B cell (primary cell): ENCODE measurements at regions not wholly inside any gene's neighbourhood (a gene's known extent, or its start where the extent isn't known, plus 50 kb on each side); places are given as distances from the start of the nearest gene placed in this dataset.

Source experiments
- EZH2 ChIP-seq: IDR thresholded peaks from 2 replicates; pipeline ENCODE4 v1.6.1; 2012; ENCODE audit warnings: borderline replicate concordance, low read depth, mild to moderate bottlenecking, moderate library complexity, low read length; ENCODE audit not compliant: insufficient read depth, poor library complexity, severe bottlenecking
- TF ChIP-seq, protein P1 (sequence below): fragments of 200-600 bp; IDR thresholded peaks from one replicate; pipeline ENCODE4 v1.8.0; 2022; ENCODE audit warnings: antibody characterized with exemption, mild to moderate bottlenecking

DNA sequence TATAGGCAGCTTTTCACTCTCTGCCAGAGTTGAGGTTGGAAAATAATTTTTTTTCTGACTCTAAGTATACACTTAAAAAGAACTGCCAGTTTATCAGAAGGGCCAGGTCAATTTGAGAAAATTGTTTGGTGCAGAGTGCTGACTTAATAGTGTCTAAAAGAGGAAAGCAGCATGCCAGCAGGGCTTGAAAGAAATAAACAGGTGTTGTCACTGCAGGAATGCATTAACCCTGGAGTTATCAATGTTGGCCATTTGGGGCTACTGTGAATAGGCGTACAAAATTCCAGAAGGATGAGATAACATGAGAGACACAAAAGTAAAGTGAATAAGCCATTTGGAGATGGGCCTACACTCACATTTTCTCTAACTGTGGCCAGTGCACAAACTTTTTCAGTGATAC, 220.6 kb upstream of the PLD5 start:
- TF ChIP-seq, protein P1, sequence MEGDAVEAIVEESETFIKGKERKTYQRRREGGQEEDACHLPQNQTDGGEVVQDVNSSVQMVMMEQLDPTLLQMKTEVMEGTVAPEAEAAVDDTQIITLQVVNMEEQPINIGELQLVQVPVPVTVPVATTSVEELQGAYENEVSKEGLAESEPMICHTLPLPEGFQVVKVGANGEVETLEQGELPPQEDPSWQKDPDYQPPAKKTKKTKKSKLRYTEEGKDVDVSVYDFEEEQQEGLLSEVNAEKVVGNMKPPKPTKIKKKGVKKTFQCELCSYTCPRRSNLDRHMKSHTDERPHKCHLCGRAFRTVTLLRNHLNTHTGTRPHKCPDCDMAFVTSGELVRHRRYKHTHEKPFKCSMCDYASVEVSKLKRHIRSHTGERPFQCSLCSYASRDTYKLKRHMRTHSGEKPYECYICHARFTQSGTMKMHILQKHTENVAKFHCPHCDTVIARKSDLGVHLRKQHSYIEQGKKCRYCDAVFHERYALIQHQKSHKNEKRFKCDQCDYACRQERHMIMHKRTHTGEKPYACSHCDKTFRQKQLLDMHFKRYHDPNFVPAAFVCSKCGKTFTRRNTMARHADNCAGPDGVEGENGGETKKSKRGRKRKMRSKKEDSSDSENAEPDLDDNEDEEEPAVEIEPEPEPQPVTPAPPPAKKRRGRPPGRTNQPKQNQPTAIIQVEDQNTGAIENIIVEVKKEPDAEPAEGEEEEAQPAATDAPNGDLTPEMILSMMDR, result no peak
- no peak for TF ChIP-seq EZH2
